ENCODE measurements at regions not wholly inside any gene's neighbourhood (a gene's known extent, or its start where the extent isn't known, plus 50 kb on each side); places are given as distances from the start of the nearest gene placed in this dataset.

DNA sequence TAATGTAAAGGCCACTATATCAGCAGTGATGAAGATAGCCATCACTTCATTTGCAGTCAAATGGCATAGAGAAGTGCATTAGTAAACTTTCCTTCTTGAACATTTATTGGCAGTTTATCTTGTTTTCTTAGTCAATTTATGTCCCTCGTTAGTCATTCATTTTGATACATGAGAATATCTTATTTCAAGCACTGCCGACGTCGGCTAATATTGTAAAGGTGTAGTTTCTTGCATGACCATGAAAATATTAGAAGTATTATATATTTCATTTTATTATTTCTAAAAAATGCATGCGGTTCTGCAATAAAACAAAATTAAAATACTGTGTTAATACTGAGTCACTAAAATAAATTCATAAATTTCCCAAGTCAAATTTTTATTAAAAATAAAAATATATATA is 751.6 kb upstream of the ROBO1 start:
- no peak for TF ChIP-seq CTCF (IDR thresholded peaks at IDR 0.05)
- TF ChIP-seq POLR2A (IDR thresholded peaks at IDR 0.05) = no peak

Data from gastroesophageal sphincter (tissue), 3 donors.